Breast epithelium (tissue), 3 donors: ENCODE measurements at regions not wholly inside any gene's neighbourhood (a gene's known extent, or its start where the extent isn't known, plus 50 kb on each side); places are given as distances from the start of the nearest gene placed in this dataset.

Experiments
- POLR2A ChIP-seq: fragments of 450-650 bp; IDR thresholded peaks from one replicate; pipeline ENCODE4 v1.6.1; 2016; ENCODE audit warnings: antibody characterized with exemption, mild to moderate bottlenecking, moderate library complexity
- TF ChIP-seq, protein P1 (sequence below), 3 donors: fragments of 450-650 bp; IDR thresholded peaks; one replicate each; pipeline ENCODE4 v1.5.1; 2016 to 2017; ENCODE audit warnings: antibody characterized with exemption in 3 of 3, mild to moderate bottlenecking in 3 of 3, moderate library complexity in 3 of 3

DNA sequence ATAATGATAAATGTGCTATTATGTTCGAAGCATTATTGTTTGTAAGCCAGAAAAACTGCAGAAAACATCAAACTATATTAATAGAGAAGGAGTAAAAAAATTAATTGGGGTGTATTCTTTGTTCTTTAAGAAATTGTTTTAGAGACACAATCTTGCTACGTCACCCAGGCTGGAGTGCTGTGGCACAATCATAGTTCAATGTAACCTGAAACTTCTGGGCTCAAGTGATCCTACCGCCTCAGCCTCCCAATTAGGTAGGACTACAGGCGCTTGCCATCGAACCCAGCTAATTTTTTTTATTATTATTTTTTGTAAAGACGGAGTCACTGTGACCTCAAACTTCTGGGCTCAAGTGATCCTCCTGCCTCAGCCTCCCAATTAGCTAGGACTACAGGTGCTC, 1138.6 kb downstream of the GATA3 start:
- TF ChIP-seq, protein P1, sequence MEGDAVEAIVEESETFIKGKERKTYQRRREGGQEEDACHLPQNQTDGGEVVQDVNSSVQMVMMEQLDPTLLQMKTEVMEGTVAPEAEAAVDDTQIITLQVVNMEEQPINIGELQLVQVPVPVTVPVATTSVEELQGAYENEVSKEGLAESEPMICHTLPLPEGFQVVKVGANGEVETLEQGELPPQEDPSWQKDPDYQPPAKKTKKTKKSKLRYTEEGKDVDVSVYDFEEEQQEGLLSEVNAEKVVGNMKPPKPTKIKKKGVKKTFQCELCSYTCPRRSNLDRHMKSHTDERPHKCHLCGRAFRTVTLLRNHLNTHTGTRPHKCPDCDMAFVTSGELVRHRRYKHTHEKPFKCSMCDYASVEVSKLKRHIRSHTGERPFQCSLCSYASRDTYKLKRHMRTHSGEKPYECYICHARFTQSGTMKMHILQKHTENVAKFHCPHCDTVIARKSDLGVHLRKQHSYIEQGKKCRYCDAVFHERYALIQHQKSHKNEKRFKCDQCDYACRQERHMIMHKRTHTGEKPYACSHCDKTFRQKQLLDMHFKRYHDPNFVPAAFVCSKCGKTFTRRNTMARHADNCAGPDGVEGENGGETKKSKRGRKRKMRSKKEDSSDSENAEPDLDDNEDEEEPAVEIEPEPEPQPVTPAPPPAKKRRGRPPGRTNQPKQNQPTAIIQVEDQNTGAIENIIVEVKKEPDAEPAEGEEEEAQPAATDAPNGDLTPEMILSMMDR (IDR thresholded peaks at IDR 0.05) = no peak
- no peak for TF ChIP-seq POLR2A
